GM18951 (cell line): ENCODE measurements at regions not wholly inside any gene's neighbourhood (a gene's known extent, or its start where the extent isn't known, plus 50 kb on each side); places are given as distances from the start of the nearest gene placed in this dataset.

Experiments used
- POLR2A ChIP-seq: IDR thresholded peaks from 4 replicates; pipeline ENCODE4 v1.6.1; 2011; ENCODE audit warnings: mild to moderate bottlenecking; ENCODE audit not compliant: insufficient read length, insufficient read depth; ENCODE audit errors: extremely low read depth
- in situ Hi-C: fragments of 300-500 bp; cut with MboI; formaldehyde crosslinking; loops from one replicate; pipeline ENCODE4 v1.12.0; 2022; ENCODE audit warnings: low sequenced_read_pairs, mixed read lengths, inconsistent platforms; ENCODE audit not compliant: unreplicated experiment

GRCh38 chr13:33636955-33637670, 180.8 kb upstream of the RFC3 start:
- no peak for TF ChIP-seq POLR2A
- in situ Hi-C loops, result no loop called here

GRCh38 chr13:33637978-33638743, 179.8 kb upstream of the RFC3 start:
- in situ Hi-C loops, result no loop called here
- TF ChIP-seq POLR2A, result no peak

GRCh38 chr13:33639158-33639557, 178.8 kb upstream of the RFC3 start:
- no peak for TF ChIP-seq POLR2A
- in situ Hi-C loops, result no loop called here

- in situ Hi-C loops, result no loop called here
- TF ChIP-seq POLR2A, result no peak
These were observed 178.3 kb upstream of the RFC3 start for GRCh38 chr13:33639626-33640080.

- in situ Hi-C loops, result no loop called here
- TF ChIP-seq POLR2A, result no peak
These were observed 177.1 kb upstream of the RFC3 start for GRCh38 chr13:33640832-33641231.

- in situ Hi-C loops, result no loop called here
These were observed 175.4 kb upstream of the RFC3 start for GRCh38 chr13:33642374-33643065.

GRCh38 chr13:33644581-33645543, 173.1 kb upstream of the RFC3 start:
- in situ Hi-C loops, result no loop called here
- TF ChIP-seq POLR2A, result no peak

More at GRCh38 chr13:33642374-33643065, 175.4 kb upstream of the RFC3 start:
- TF ChIP-seq POLR2A, result no peak

GRCh38 chr13:33645591-33646554, 172.1 kb upstream of the RFC3 start:
- in situ Hi-C loops, result no loop called here
- TF ChIP-seq POLR2A, result no peak

GRCh38 chr13:33649212-33649878, 168.6 kb upstream of the RFC3 start:
- no peak for TF ChIP-seq POLR2A
- in situ Hi-C loops, result no loop called here

- TF ChIP-seq POLR2A, result no peak
- in situ Hi-C loops, result no loop called here
These were observed 166.2 kb upstream of the RFC3 start for GRCh38 chr13:33651766-33652165.

- TF ChIP-seq POLR2A, result no peak
- in situ Hi-C loops, result no loop called here
These were observed 160.7 kb upstream of the RFC3 start for GRCh38 chr13:33657274-33657673.
